CD4-positive, alpha-beta T cell (primary cell): ENCODE measurements at regions not wholly inside any gene's neighbourhood (a gene's known extent, or its start where the extent isn't known, plus 50 kb on each side); places are given as distances from the start of the nearest gene placed in this dataset.

Experiments
- ATAC-seq: fragments of 200-7000 bp; cut with Tn5 transposase; one replicate; pipeline ENCODE4 v1.10.0; 2022; ENCODE audit warnings: mild to moderate bottlenecking; ENCODE audit not compliant: poor library complexity
- CTCF ChIA-PET: fragments of 350-600 bp; sonication (Branson Sonifier 250); formaldehyde crosslinking; loops from one replicate; lab custom pipeline; 2021; ENCODE audit warnings: antibody characterized with exemption, inconsistent platforms; lab: Charles Lee
- POLR2A ChIA-PET: fragments of 350-600 bp; sonication (Branson Sonifier 250); formaldehyde crosslinking; loops from one replicate; lab custom pipeline; 2021; ENCODE audit warnings: antibody characterized with exemption, inconsistent platforms; lab: Charles Lee
- DNase-seq, 14 experiments: peaks; one replicate each; pipeline ENCODE4 v3.0.0-alpha.2; 2013 to 2020; ENCODE audit warnings: mixed read lengths in 2 of 14
- H3K27ac ChIP-seq, 2 donors: one replicate each; pipeline versions ENCODE4 v1.5.1 to v1.7.0; 2013; ENCODE audit warnings: low read length in 2 of 2, low read depth in 1 of 2, mild to moderate bottlenecking in 1 of 2
- H3K27me3 ChIP-seq, 2 experiments: 1 replicate in 1 of 2; 2 replicates in 1 of 2; pipeline versions ENCODE4 v1.6.1 to v1.7.0; 2013; ENCODE audit warnings: low read length in 2 of 2, control low read depth in 1 of 2, mild to moderate bottlenecking in 1 of 2, moderate library complexity in 1 of 2; ENCODE audit not compliant: insufficient read depth in 2 of 2, control insufficient read depth in 1 of 2
- H3K36me3 ChIP-seq: one replicate; pipeline ENCODE4 v1.6.1; 2013; ENCODE audit warnings: low read length, control low read depth; ENCODE audit not compliant: insufficient read depth
- H3K4me1 ChIP-seq: one replicate; pipeline ENCODE4 v1.6.1; 2013; ENCODE audit warnings: low read length, control low read depth; ENCODE audit not compliant: insufficient read depth
- H3K4me3 ChIP-seq: one replicate; pipeline ENCODE4 v1.5.1; 2013; ENCODE audit warnings: mild to moderate bottlenecking, low read length, moderate library complexity
- H3K9me3 ChIP-seq, 2 experiments: 1 replicate in 1 of 2; 2 replicates in 1 of 2; pipeline versions ENCODE4 v1.6.1 to v1.7.0; 2013; ENCODE audit warnings: low read length in 2 of 2, mild to moderate bottlenecking in 2 of 2, control low read depth in 1 of 2, moderate library complexity in 1 of 2; ENCODE audit not compliant: control insufficient read depth in 1 of 2, insufficient read depth in 1 of 2
- H3K27ac Mint-ChIP-seq: one replicate; pipeline ENCODE4 v1.8.0; 2020; ENCODE audit warnings: mixed read lengths
- H3K27me3 Mint-ChIP-seq: one replicate; pipeline ENCODE4 v1.8.0; 2021; ENCODE audit warnings: mixed read lengths
- H3K36me3 Mint-ChIP-seq: one replicate; pipeline ENCODE4 v1.8.0; 2021; ENCODE audit warnings: low read depth, mixed read lengths
- H3K4me1 Mint-ChIP-seq: one replicate; pipeline ENCODE4 v1.8.0; 2021; ENCODE audit warnings: low read depth, mixed read lengths
- H3K4me3 Mint-ChIP-seq: one replicate; pipeline ENCODE4 v1.8.0; 2020; ENCODE audit warnings: mild to moderate bottlenecking, mixed read lengths
- H3K9me3 Mint-ChIP-seq: one replicate; pipeline ENCODE4 v1.8.0; 2020; ENCODE audit warnings: mixed read lengths
- CTCF ChIP-seq: fragments of 200-600 bp; IDR thresholded peaks from one replicate; pipeline ENCODE4 v1.8.0; 2022; ENCODE audit warnings: antibody characterized with exemption, mild to moderate bottlenecking
- intact Hi-C, 2 experiments: fragments of 100-400 bp; cut with DNase I in 1 of 2; cut with micrococcal nuclease in 1 of 2; formaldehyde crosslinking; loops; one replicate each; pipeline versions ENCODE4 v1.15.1 to v1.9.0; 2023 to 2025; cut with DNase I, micrococcal nuclease

GRCh38 chr12:124083708-124084107 is 110.7 kb downstream of the ZNF664 start:
- ATAC-seq (no peak), DNase-seq (no peak)
- Histone ChIP-seq H3K4me3 (no peak overlapping the region), H3K27ac (no peak overlapping the region), H3K9me3 (no peaks in the 10 kb centered on the region), H3K4me1 (no peaks in the 10 kb centered on the region), H3K27me3 (peaks cover 0 to 8% of the 10 kb centered on the region in 2 experiments), H3K36me3 (no peaks in the 10 kb centered on the region)
- intact Hi-C loops: no loop called here
- POLR2A ChIA-PET: no interaction called here
- CTCF ChIA-PET: no interaction called here
- Mint-ChIP-seq H3K27me3 (no peaks in the 10 kb centered on the region), H3K4me1 (no peaks in the 10 kb centered on the region), H3K4me3 (no peak overlapping the region), H3K27ac (no peak overlapping the region), H3K36me3 (no peaks in the 10 kb centered on the region), H3K9me3 (no peaks in the 10 kb centered on the region)
- no peak for TF ChIP-seq CTCF

- Mint-ChIP-seq H3K9me3 (no peaks in the 10 kb centered on the region), H3K27ac (no peak overlapping the region), H3K4me3 (no peak overlapping the region), H3K36me3 (no peaks in the 10 kb centered on the region), H3K27me3 (no peaks in the 10 kb centered on the region), H3K4me1 (no peaks in the 10 kb centered on the region)
- ATAC-seq (no peak), DNase-seq (no peak)
- Histone ChIP-seq H3K36me3 (no peaks in the 10 kb centered on the region), H3K4me3 (no peak overlapping the region), H3K27ac (no peak overlapping the region), H3K4me1 (no peaks in the 10 kb centered on the region), H3K27me3 (peaks cover 0 to 8% of the 10 kb centered on the region in 2 experiments), H3K9me3 (no peaks in the 10 kb centered on the region)
- ChIA-PET CTCF (no interaction called here), POLR2A (no interaction called here)
- no peak for TF ChIP-seq CTCF
- intact Hi-C loops: no loop called here
Measured at GRCh38 chr12:124085419-124086296, 112.6 kb downstream of the ZNF664 start.

GRCh38 chr12:124086299-124086898 is 113.4 kb downstream of the ZNF664 start:
- no peak overlapping the region for H3K27ac ChIP-seq
- H3K27me3 ChIP-seq: peaks cover 0 to 8% of the 10 kb centered on the region in 2 experiments
- H3K9me3 Mint-ChIP-seq: peaks cover under 1% of the 10 kb centered on the region
- TF ChIP-seq CTCF: no peak
- H3K27ac Mint-ChIP-seq: no peak overlapping the region
- H3K36me3 Mint-ChIP-seq: no peaks in the 10 kb centered on the region
- DNase-seq (no peak), ATAC-seq (no peak)
- no peak overlapping the region for H3K4me3 Mint-ChIP-seq
- ChIA-PET CTCF (no interaction called here), POLR2A (no interaction called here)
- H3K27me3 Mint-ChIP-seq: no peaks in the 10 kb centered on the region
- H3K36me3 ChIP-seq: no peaks in the 10 kb centered on the region
- H3K4me1 Mint-ChIP-seq: no peaks in the 10 kb centered on the region
- no peaks in the 10 kb centered on the region for H3K4me1 ChIP-seq
- intact Hi-C loops: no loop called here
- no peaks in the 10 kb centered on the region for H3K9me3 ChIP-seq
- no peak overlapping the region for H3K4me3 ChIP-seq
